DMS153 treated with DMSO at 0.1 percent for 48 hours (cell line): ENCODE measurements at regions not wholly inside any gene's neighbourhood (a gene's known extent, or its start where the extent isn't known, plus 50 kb on each side); places are given as distances from the start of the nearest gene placed in this dataset.

Source experiments
- DNase-seq: peaks from one replicate; lab custom pipeline; 2025; ENCODE audit not compliant: unreplicated experiment; lab: John Stamatoyannopoulos, UW

- DNase-seq = no peak
Measured at GRCh38 chr11:115695677-115696364, 191.6 kb upstream of the CADM1 start.

GRCh38 chr11:115693002-115693401 lies 188.8 kb upstream of the CADM1 start:
- no peak for DNase-seq

- DNase-seq = no peak
Measured at GRCh38 chr11:115691030-115691429, 186.8 kb upstream of the CADM1 start.

GRCh38 chr11:115687934-115688333 lies 183.7 kb upstream of the CADM1 start:
- DNase-seq = no peak

GRCh38 chr11:115684699-115685098 lies 180.5 kb upstream of the CADM1 start:
- DNase-seq = no peak

GRCh38 chr11:115684135-115684534 lies 179.9 kb upstream of the CADM1 start:
- no peak for DNase-seq

GRCh38 chr11:115682888-115683287 lies 178.7 kb upstream of the CADM1 start:
- DNase-seq = no peak

GRCh38 chr11:115682101-115682500 lies 177.9 kb upstream of the CADM1 start:
- no peak for DNase-seq

GRCh38 chr11:115679945-115680344 lies 175.7 kb upstream of the CADM1 start:
- no peak for DNase-seq

- DNase-seq = no peak
Measured at GRCh38 chr11:115678942-115679341, 174.7 kb upstream of the CADM1 start.

GRCh38 chr11:115677190-115677589 lies 173.0 kb upstream of the CADM1 start:
- no peak for DNase-seq

- no peak for DNase-seq
Measured at GRCh38 chr11:115676768-115677167, 172.6 kb upstream of the CADM1 start.

- no peak for DNase-seq
Measured at GRCh38 chr11:115676206-115676605, 172.0 kb upstream of the CADM1 start.

GRCh38 chr11:115674937-115675544 lies 170.8 kb upstream of the CADM1 start:
- DNase-seq = no peak

- no peak for DNase-seq
Measured at GRCh38 chr11:115674176-115674936, 170.1 kb upstream of the CADM1 start.

- DNase-seq = no peak
Measured at GRCh38 chr11:115673720-115674119, 169.5 kb upstream of the CADM1 start.

- DNase-seq = no peak
Measured at GRCh38 chr11:115672999-115673411, 168.8 kb upstream of the CADM1 start.

GRCh38 chr11:115672412-115672811 lies 168.2 kb upstream of the CADM1 start:
- DNase-seq = no peak

- DNase-seq = peak; percentile 36
Measured at GRCh38 chr11:115670538-115671205, 166.5 kb upstream of the CADM1 start.

- DNase-seq = no peak
Measured at GRCh38 chr11:115665958-115666357, 161.7 kb upstream of the CADM1 start.

GRCh38 chr11:115665175-115665821 lies 161.1 kb upstream of the CADM1 start:
- DNase-seq = no peak
